ENCODE measurements at regions not wholly inside any gene's neighbourhood (a gene's known extent, or its start where the extent isn't known, plus 50 kb on each side); places are given as distances from the start of the nearest gene placed in this dataset.

- no peak overlapping the region for H3K27ac ChIP-seq (ENCODE audit: low read length in 2 of 2)
- no peaks in the 10 kb centered on the region for H3K36me3 ChIP-seq (replicated peaks in 1 of 2; ENCODE audit: control extremely low read depth in 1 of 2, control insufficient read depth in 1 of 2, extremely low read depth in 1 of 2, insufficient read depth in 2 of 2, low read length in 1 of 2)
- peaks cover 0 to 8% (median 5%) of the 10 kb centered on the region in 4 experiments for H3K27me3 ChIP-seq (replicated peaks in 1 of 4; ENCODE audit: control extremely low read depth in 1 of 4, control insufficient read depth in 3 of 4, insufficient read depth in 4 of 4, low read length in 3 of 4)
- peaks cover 10% of the 10 kb centered on the region for H3K27me3 Mint-ChIP-seq
- no peaks in the 10 kb centered on the region for H4K20me1 ChIP-seq (ENCODE audit: control insufficient read depth, insufficient read depth, low read length, poor library complexity, severe bottlenecking)
- POLR2A ChIA-PET, result no interaction called here
- no peaks in the 10 kb centered on the region for H3K9me3 Mint-ChIP-seq (ENCODE audit: insufficient read depth)
- H3K4me2 ChIP-seq (replicated peaks; ENCODE audit: low read depth, low read length, poor library complexity, severe bottlenecking), result no peak overlapping the region
- H3K9ac ChIP-seq (ENCODE audit: low read length), result no peak overlapping the region
- H3K9me3 ChIP-seq (ENCODE audit: control extremely low read depth in 1 of 3, control insufficient read depth in 2 of 3, insufficient read depth in 1 of 3, low read length in 2 of 3), result no peaks in the 10 kb centered on the region
- WGBS (ENCODE audit: insufficient coverage), result no CpG with 5 or more reads among the region's 2 CpGs
- H3K4me1 Mint-ChIP-seq, result peaks cover 2% of the 10 kb centered on the region
- no peak overlapping the region for H3K4me3 Mint-ChIP-seq
- intact Hi-C loops (cut with micrococcal nuclease), result no loop called here
- TF ChIP-seq CTCF (IDR thresholded peaks at IDR 0.05), result no peak
- TF ChIP-seq EZH2 (IDR thresholded peaks at IDR 0.05; ENCODE audit: borderline replicate concordance, insufficient read depth, low read depth, low read length, poor library complexity, severe bottlenecking), result no peak
- CTCF ChIA-PET, result no interaction called here
- DNase-seq (no peak), ATAC-seq (ENCODE audit: low read depth) (no peak)
- no peaks in the 10 kb centered on the region for H3K79me2 ChIP-seq (ENCODE audit: control insufficient read depth, insufficient read depth, low read length)
- no peak overlapping the region for H3K27ac Mint-ChIP-seq
- no peak overlapping the region for H3K4me3 ChIP-seq (ENCODE audit: control extremely low read depth in 1 of 5, extremely low read depth in 1 of 5, insufficient read depth in 1 of 5, low read depth in 2 of 5, low read length in 4 of 5)
- no peaks in the 10 kb centered on the region for H3K4me1 ChIP-seq (ENCODE audit: control insufficient read depth in 2 of 2, insufficient read depth in 2 of 2, low read length in 2 of 2)
- no peak overlapping the region for H2AFZ ChIP-seq (ENCODE audit: insufficient read depth, low read depth, low read length, poor library complexity, severe bottlenecking)
These were observed 1104.7 kb upstream of the TMEM132C start for GRCh38 chr12:127162307-127162706.

- H3K79me2 ChIP-seq (ENCODE audit: control insufficient read depth, insufficient read depth, low read length), result no peaks in the 10 kb centered on the region
- H3K27me3 ChIP-seq (replicated peaks in 1 of 4; ENCODE audit: control extremely low read depth in 1 of 4, control insufficient read depth in 3 of 4, insufficient read depth in 4 of 4, low read length in 3 of 4), result peaks cover 0 to 8% (median 7%) of the 10 kb centered on the region in 4 experiments
- H3K27ac Mint-ChIP-seq, result no peak overlapping the region
- no peaks in the 10 kb centered on the region for H4K20me1 ChIP-seq (ENCODE audit: control insufficient read depth, insufficient read depth, low read length, poor library complexity, severe bottlenecking)
- no peak for ATAC-seq (ENCODE audit: low read depth)
- no peak for TF ChIP-seq EZH2 (IDR thresholded peaks at IDR 0.05; ENCODE audit: borderline replicate concordance, insufficient read depth, low read depth, low read length, poor library complexity, severe bottlenecking)
- no peak for TF ChIP-seq CTCF (IDR thresholded peaks at IDR 0.05)
- POLR2A ChIA-PET, result no interaction called here
- no peaks in the 10 kb centered on the region for H3K4me1 ChIP-seq (ENCODE audit: control insufficient read depth in 2 of 2, insufficient read depth in 2 of 2, low read length in 2 of 2)
- H3K4me3 ChIP-seq (ENCODE audit: control extremely low read depth in 1 of 5, extremely low read depth in 1 of 5, insufficient read depth in 1 of 5, low read depth in 2 of 5, low read length in 4 of 5), result no peak overlapping the region
- no peak overlapping the region for H3K27ac ChIP-seq (ENCODE audit: low read length in 2 of 2)
- peaks cover 13% of the 10 kb centered on the region for H3K27me3 Mint-ChIP-seq
- CTCF ChIA-PET, result no interaction called here
- peaks cover 2% of the 10 kb centered on the region for H3K4me1 Mint-ChIP-seq
- no peak overlapping the region for H3K4me2 ChIP-seq (replicated peaks; ENCODE audit: low read depth, low read length, poor library complexity, severe bottlenecking)
- no peaks in the 10 kb centered on the region for H3K9me3 ChIP-seq (ENCODE audit: control extremely low read depth in 1 of 3, control insufficient read depth in 2 of 3, insufficient read depth in 1 of 3, low read length in 2 of 3)
- intact Hi-C loops (cut with micrococcal nuclease), result no loop called here
- no peaks in the 10 kb centered on the region for H3K9me3 Mint-ChIP-seq (ENCODE audit: insufficient read depth)
- 0% methylated on average over 1 of the region's 1 CpG for WGBS (ENCODE audit: insufficient coverage)
- H3K4me3 Mint-ChIP-seq, result no peak overlapping the region
- no peaks in the 10 kb centered on the region for H3K36me3 ChIP-seq (replicated peaks in 1 of 2; ENCODE audit: control extremely low read depth in 1 of 2, control insufficient read depth in 1 of 2, extremely low read depth in 1 of 2, insufficient read depth in 2 of 2, low read length in 1 of 2)
- no peak for DNase-seq
- no peak overlapping the region for H2AFZ ChIP-seq (ENCODE audit: insufficient read depth, low read depth, low read length, poor library complexity, severe bottlenecking)
- no peak overlapping the region for H3K9ac ChIP-seq (ENCODE audit: low read length)
These were observed 1104.1 kb upstream of the TMEM132C start for GRCh38 chr12:127162902-127163301.

All from B cell (primary cell).